ENCODE measurements at regions not wholly inside any gene's neighbourhood (a gene's known extent, or its start where the extent isn't known, plus 50 kb on each side); places are given as distances from the start of the nearest gene placed in this dataset.

DNA sequence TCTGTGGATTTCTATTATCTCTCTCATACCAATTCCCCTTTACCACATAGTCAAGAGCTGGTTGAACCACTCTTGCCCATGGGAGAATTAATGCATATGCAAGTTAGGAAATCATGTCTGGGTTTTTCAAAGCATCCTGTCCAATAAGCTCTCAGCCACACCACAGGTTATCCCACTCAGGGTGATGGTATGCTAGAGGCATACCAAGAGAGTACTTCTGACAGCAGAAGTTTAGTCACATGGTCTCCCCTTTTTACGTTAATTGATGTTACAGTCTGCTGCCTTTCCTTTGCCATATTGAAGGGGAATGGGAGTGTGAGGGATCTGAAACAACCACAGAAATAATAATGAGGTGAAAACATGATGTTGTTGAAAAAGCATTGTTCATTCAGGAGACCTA lies 135.8 kb upstream of the PBX1 start:
- no peaks in the 10 kb centered on the region for H3K9me3 Mint-ChIP-seq (ENCODE audit: unreplicated experiment)
- DNase-seq: no peak
- no peaks in the 10 kb centered on the region for H3K36me3 Mint-ChIP-seq (ENCODE audit: unreplicated experiment)
- H3K27me3 Mint-ChIP-seq (ENCODE audit: unreplicated experiment): no peaks in the 10 kb centered on the region
- no peak overlapping the region for H3K4me3 Mint-ChIP-seq (ENCODE audit: unreplicated experiment)
- TF ChIP-seq, protein P1, sequence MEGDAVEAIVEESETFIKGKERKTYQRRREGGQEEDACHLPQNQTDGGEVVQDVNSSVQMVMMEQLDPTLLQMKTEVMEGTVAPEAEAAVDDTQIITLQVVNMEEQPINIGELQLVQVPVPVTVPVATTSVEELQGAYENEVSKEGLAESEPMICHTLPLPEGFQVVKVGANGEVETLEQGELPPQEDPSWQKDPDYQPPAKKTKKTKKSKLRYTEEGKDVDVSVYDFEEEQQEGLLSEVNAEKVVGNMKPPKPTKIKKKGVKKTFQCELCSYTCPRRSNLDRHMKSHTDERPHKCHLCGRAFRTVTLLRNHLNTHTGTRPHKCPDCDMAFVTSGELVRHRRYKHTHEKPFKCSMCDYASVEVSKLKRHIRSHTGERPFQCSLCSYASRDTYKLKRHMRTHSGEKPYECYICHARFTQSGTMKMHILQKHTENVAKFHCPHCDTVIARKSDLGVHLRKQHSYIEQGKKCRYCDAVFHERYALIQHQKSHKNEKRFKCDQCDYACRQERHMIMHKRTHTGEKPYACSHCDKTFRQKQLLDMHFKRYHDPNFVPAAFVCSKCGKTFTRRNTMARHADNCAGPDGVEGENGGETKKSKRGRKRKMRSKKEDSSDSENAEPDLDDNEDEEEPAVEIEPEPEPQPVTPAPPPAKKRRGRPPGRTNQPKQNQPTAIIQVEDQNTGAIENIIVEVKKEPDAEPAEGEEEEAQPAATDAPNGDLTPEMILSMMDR (IDR thresholded peaks at IDR 0.05; ENCODE audit: partially characterized antibody, unreplicated experiment): no peak
- H3K4me1 Mint-ChIP-seq (ENCODE audit: low read depth, unreplicated experiment): no peaks in the 10 kb centered on the region
- no peak overlapping the region for H3K27ac Mint-ChIP-seq (ENCODE audit: unreplicated experiment)

DNA sequence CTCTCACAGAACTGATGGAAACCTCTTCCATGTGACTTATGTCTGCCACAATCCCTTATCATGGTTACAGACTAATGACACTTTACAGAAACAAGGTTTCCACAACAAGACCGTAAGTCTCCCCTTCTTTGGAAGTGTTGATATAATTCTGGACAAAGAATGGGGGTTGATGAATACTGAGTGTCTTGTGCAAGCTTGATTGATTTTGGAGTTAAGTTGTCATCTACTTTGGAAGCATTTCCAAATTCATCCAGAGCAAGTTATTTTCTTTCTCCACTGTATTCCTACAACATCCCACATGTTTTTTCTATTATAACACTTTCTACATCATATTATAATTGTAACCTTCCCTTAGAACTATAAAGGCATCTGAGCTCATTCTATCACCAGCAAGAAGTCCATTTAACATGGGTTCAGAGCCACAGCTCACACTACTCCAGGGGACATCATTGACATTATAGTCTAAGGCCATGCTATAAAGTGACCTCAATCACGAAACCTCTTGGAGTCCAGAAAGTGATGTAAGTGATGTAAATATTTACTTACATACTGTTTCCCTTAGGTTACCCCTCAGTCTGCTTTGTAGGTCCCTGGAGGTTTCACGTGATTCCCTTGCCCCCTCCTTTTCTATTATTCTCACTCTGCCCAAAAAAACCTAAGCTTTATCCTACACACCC lies 125.7 kb upstream of the PBX1 start:
- H3K4me3 Mint-ChIP-seq (ENCODE audit: unreplicated experiment): no peak overlapping the region
- H3K27ac Mint-ChIP-seq (ENCODE audit: unreplicated experiment): no peak overlapping the region
- no peaks in the 10 kb centered on the region for H3K9me3 Mint-ChIP-seq (ENCODE audit: unreplicated experiment)
- no peaks in the 10 kb centered on the region for H3K4me1 Mint-ChIP-seq (ENCODE audit: low read depth, unreplicated experiment)
- DNase-seq: no peak
- no peaks in the 10 kb centered on the region for H3K36me3 Mint-ChIP-seq (ENCODE audit: unreplicated experiment)
- H3K27me3 Mint-ChIP-seq (ENCODE audit: unreplicated experiment): no peaks in the 10 kb centered on the region
- TF ChIP-seq, protein P1 (IDR thresholded peaks at IDR 0.05; ENCODE audit: partially characterized antibody, unreplicated experiment): no peak

DNA sequence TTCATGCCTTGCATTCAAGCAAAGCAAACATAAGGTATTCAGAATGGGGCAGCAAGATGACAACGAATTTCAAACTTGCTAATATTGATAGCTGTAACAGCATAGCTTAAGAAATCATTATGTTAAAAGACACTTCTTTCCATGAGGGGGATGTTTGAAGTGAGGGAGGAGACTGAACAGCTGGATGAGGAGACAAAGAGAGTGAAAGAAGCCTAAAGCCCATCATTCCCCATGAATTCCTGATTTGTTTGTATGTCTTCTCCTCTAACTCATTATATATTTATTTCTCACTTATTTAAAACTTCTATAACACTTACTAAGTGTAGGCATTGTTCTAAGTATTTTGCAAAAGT lies 125.2 kb upstream of the PBX1 start:
- TF ChIP-seq, protein P1 (IDR thresholded peaks at IDR 0.05; ENCODE audit: partially characterized antibody, unreplicated experiment): no peak
- H3K27ac Mint-ChIP-seq (ENCODE audit: unreplicated experiment): no peak overlapping the region
- H3K27me3 Mint-ChIP-seq (ENCODE audit: unreplicated experiment): no peaks in the 10 kb centered on the region
- no peaks in the 10 kb centered on the region for H3K36me3 Mint-ChIP-seq (ENCODE audit: unreplicated experiment)
- H3K4me1 Mint-ChIP-seq (ENCODE audit: low read depth, unreplicated experiment): no peaks in the 10 kb centered on the region
- no peak overlapping the region for H3K4me3 Mint-ChIP-seq (ENCODE audit: unreplicated experiment)
- DNase-seq: no peak
- no peaks in the 10 kb centered on the region for H3K9me3 Mint-ChIP-seq (ENCODE audit: unreplicated experiment)

DNA sequence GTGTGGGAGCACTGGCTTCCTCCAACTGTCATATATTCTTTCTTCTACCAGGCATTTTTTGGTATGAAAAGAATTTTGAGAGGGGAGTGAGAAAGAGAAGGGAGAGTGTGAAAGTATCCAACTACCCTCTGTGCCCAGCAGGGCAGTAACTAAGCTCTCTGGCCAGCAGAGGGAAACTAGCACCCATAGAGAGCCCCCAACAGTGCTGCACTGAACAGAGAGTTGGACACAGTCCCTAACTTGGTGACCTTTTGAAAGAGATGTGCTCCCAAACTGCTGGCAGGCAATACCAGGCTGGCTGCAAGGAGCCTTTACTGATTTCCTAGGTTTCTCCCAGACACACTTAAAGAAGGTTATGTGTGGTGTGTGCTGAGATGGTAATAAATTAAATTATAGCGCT lies 118.8 kb upstream of the PBX1 start:
- H3K4me3 Mint-ChIP-seq (ENCODE audit: unreplicated experiment): no peak overlapping the region
- no peaks in the 10 kb centered on the region for H3K27me3 Mint-ChIP-seq (ENCODE audit: unreplicated experiment)
- no peak for DNase-seq
- H3K27ac Mint-ChIP-seq (ENCODE audit: unreplicated experiment): no peak overlapping the region
- no peaks in the 10 kb centered on the region for H3K9me3 Mint-ChIP-seq (ENCODE audit: unreplicated experiment)
- H3K36me3 Mint-ChIP-seq (ENCODE audit: unreplicated experiment): no peaks in the 10 kb centered on the region
- H3K4me1 Mint-ChIP-seq (ENCODE audit: low read depth, unreplicated experiment): no peaks in the 10 kb centered on the region
- TF ChIP-seq, protein P1 (IDR thresholded peaks at IDR 0.05; ENCODE audit: partially characterized antibody, unreplicated experiment): no peak

DNA sequence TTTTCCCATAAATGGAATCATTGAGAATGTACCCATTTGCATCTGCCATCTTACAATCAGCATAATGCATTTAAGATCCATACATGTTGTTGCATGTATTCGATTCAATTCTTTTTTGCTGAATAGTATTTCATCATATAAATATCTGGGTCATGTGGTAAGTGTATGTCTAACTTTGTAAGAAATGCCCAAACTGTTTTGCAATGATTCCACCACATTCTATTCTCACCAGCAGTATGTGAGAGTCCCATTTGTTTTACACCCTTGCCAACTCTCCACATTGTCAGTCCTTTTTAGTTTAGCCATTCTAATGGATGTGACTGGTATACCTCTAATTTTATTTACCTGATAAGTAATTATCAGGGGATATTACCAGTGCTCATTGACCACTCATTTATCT lies 115.8 kb upstream of the PBX1 start:
- Mint-ChIP-seq H3K36me3 (ENCODE audit: unreplicated experiment) (no peaks in the 10 kb centered on the region), H3K27me3 (ENCODE audit: unreplicated experiment) (no peaks in the 10 kb centered on the region), H3K27ac (ENCODE audit: unreplicated experiment) (no peak overlapping the region), H3K4me3 (ENCODE audit: unreplicated experiment) (no peak overlapping the region), H3K4me1 (ENCODE audit: low read depth, unreplicated experiment) (no peaks in the 10 kb centered on the region), H3K9me3 (ENCODE audit: unreplicated experiment) (no peaks in the 10 kb centered on the region)
- TF ChIP-seq, protein P1 (IDR thresholded peaks at IDR 0.05; ENCODE audit: partially characterized antibody, unreplicated experiment): no peak
- DNase-seq: no peak
